Mesendoderm (in vitro differentiated cells): ENCODE measurements at regions not wholly inside any gene's neighbourhood (a gene's known extent, or its start where the extent isn't known, plus 50 kb on each side); places are given as distances from the start of the nearest gene placed in this dataset.

ENCODE experiments used
- DNase-seq: peaks from one replicate; pipeline ENCODE4 v3.0.0; 2013
- H2AK5ac ChIP-seq: 2 replicates; pipeline ENCODE4 v1.6.1; 2013; ENCODE audit warnings: low read length, inconsistent platforms
- H2BK120ac ChIP-seq: 2 replicates; pipeline ENCODE4 v1.6.1; 2013; ENCODE audit warnings: low read depth, mild to moderate bottlenecking, low read length, moderate library complexity, mixed read lengths
- H2BK15ac ChIP-seq: replicated peaks from 2 replicates; pipeline ENCODE4 v1.6.1; 2013; ENCODE audit warnings: low read depth, mild to moderate bottlenecking, moderate library complexity
- H2BK5ac ChIP-seq: 2 replicates; pipeline ENCODE4 v1.6.1; 2013; ENCODE audit warnings: low read length, inconsistent platforms
- H3K18ac ChIP-seq: 2 replicates; pipeline ENCODE4 v1.6.1; 2013; ENCODE audit warnings: mild to moderate bottlenecking, low read length, mixed read lengths
- H3K23ac ChIP-seq: one replicate; pipeline ENCODE4 v1.6.1; 2013; ENCODE audit warnings: low read length
- H3K27ac ChIP-seq: 2 replicates; pipeline ENCODE4 v1.5.1; 2013; ENCODE audit warnings: low read depth, mild to moderate bottlenecking, inconsistent platforms, low read length, moderate library complexity
- H3K27me3 ChIP-seq: 2 replicates; pipeline ENCODE4 v1.6.1; 2013; ENCODE audit warnings: low read length, control low read depth, mild to moderate bottlenecking, inconsistent platforms; ENCODE audit not compliant: insufficient read depth, poor library complexity
- H3K36me3 ChIP-seq: 2 replicates; pipeline ENCODE4 v1.6.1; 2013; ENCODE audit warnings: low read length, inconsistent platforms; ENCODE audit not compliant: control insufficient read depth, insufficient read depth
- H3K4ac ChIP-seq: one replicate; pipeline ENCODE4 v1.6.1; 2013; ENCODE audit warnings: low read depth, mild to moderate bottlenecking, low read length, moderate library complexity
- H3K4me1 ChIP-seq: 2 replicates; pipeline ENCODE4 v1.6.1; 2013; ENCODE audit warnings: low read depth, low read length, inconsistent platforms; ENCODE audit not compliant: control insufficient read depth
- H3K4me2 ChIP-seq: 2 replicates; pipeline ENCODE4 v1.6.1; 2013; ENCODE audit warnings: low read length
- H3K4me3 ChIP-seq: 2 replicates; pipeline ENCODE4 v1.5.1; 2013; ENCODE audit warnings: mild to moderate bottlenecking, low read length
- H3K56ac ChIP-seq: one replicate; pipeline ENCODE4 v1.6.1; 2013; ENCODE audit warnings: low read length
- H3K79me1 ChIP-seq: 2 replicates; pipeline ENCODE4 v1.6.1; 2013; ENCODE audit warnings: low read length, inconsistent platforms
- H3K79me2 ChIP-seq: 2 replicates; pipeline ENCODE4 v1.6.1; 2013; ENCODE audit warnings: mild to moderate bottlenecking, low read length; ENCODE audit not compliant: control insufficient read depth, insufficient read depth
- H3K9ac ChIP-seq: 2 replicates; pipeline ENCODE4 v1.6.1; 2013; ENCODE audit warnings: low read length, inconsistent platforms
- H4K5ac ChIP-seq: one replicate; pipeline ENCODE4 v1.6.1; 2013; ENCODE audit warnings: low read length
- H4K8ac ChIP-seq: one replicate; pipeline ENCODE4 v1.6.1; 2013; ENCODE audit warnings: low read depth, mild to moderate bottlenecking, control low read depth, low read length, moderate library complexity
- WGBS: extraction: QIAGEN DNeasy Blood & Tissue Kit; methylation state at CpG from one replicate; pipeline ENCODE4 v1.1.7; 2013; ENCODE audit warnings: low lambda C conversion rate, missing lambda C conversion rate; ENCODE audit not compliant: insufficient coverage; ENCODE audit errors: extremely low coverage; 5-methylcytosine and 5-hydroxymethylcytosine counted together

DNA sequence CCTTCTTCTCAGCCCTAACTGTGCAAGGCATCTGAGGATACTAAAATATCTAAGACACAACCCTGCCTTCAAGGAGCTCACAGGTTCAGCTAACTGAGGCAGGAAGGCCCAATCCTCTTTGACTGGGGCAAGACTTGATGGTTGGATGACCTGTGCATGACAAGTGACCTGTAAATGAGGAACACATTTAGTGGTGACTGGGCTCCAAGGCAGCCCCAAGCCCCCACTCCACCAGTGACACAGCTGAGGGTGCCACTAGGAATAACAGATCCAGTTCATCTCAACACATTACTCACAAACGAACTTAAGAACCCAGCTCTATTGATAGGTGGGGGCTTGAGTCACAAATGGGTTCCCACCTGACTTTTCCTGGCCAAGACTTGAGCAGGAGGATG lies 244.7 kb upstream of the IRF2BP2 start:
- H3K79me1 ChIP-seq = no peaks in the 10 kb centered on the region
- H2BK15ac ChIP-seq = no peak overlapping the region
- H3K9ac ChIP-seq = no peak overlapping the region
- H3K36me3 ChIP-seq = no peaks in the 10 kb centered on the region
- no peaks in the 10 kb centered on the region for H3K4me1 ChIP-seq
- H3K4me2 ChIP-seq = no peak overlapping the region
- H4K5ac ChIP-seq = no peak overlapping the region
- H3K23ac ChIP-seq = no peak overlapping the region
- no peak overlapping the region for H3K27ac ChIP-seq
- WGBS = no CpG with 5 or more reads among the region's 1 CpG
- H2AK5ac ChIP-seq = no peak overlapping the region
- H2BK120ac ChIP-seq = no peak overlapping the region
- H3K56ac ChIP-seq = no peak overlapping the region
- no peak overlapping the region for H4K8ac ChIP-seq
- no peak overlapping the region for H3K4me3 ChIP-seq
- no peaks in the 10 kb centered on the region for H3K27me3 ChIP-seq
- H3K18ac ChIP-seq = no peak overlapping the region
- no peak overlapping the region for H2BK5ac ChIP-seq
- H3K79me2 ChIP-seq = no peaks in the 10 kb centered on the region
- no peak for DNase-seq
- no peak overlapping the region for H3K4ac ChIP-seq

DNA sequence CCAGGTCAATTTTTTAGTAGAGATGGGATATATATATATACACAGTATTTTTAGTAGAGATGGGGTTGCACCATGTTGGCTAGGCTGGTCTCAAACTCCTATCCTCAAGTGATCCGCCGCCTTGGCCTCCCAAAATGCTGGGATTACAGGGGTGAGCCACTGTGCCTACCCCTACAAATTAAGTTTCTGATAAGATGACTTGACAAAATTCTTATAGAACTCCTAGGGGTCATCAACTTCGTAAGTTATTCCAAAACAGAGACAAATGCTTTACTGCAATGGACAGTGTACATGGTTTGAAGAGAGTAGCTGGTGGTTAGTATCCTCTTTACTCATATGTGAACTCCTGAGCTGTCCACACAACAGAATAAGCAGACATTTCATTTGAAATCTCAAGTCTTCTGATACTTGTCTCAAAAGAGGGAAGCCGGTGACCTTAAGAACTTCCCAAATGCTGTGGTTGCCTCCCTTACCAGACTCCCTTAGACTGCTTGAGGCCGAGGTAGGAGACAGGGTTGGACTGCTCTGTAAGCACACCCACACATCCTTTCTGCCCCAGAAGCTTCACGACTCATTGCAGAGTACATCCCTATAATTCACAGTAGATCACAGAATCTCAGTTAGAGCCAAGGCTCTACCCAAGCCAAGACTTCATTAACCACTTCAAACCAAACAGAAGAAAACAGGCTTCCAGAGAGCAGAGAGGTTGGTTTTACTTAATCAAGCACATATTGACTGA lies 244.1 kb upstream of the IRF2BP2 start:
- Histone ChIP-seq H2AK5ac (no peak overlapping the region), H3K23ac (no peak overlapping the region), H4K5ac (no peak overlapping the region), H2BK15ac (no peak overlapping the region), H3K56ac (no peak overlapping the region), H3K27ac (no peak overlapping the region), H3K4me1 (no peaks in the 10 kb centered on the region), H3K18ac (no peak overlapping the region), H4K8ac (no peak overlapping the region), H3K27me3 (no peaks in the 10 kb centered on the region), H3K9ac (no peak overlapping the region), H2BK5ac (no peak overlapping the region), H2BK120ac (no peak overlapping the region), H3K79me2 (no peaks in the 10 kb centered on the region), H3K4ac (no peak overlapping the region), H3K36me3 (no peaks in the 10 kb centered on the region), H3K4me2 (no peak overlapping the region), H3K4me3 (no peak overlapping the region), H3K79me1 (no peaks in the 10 kb centered on the region)
- no peak for DNase-seq
- no CpG with 5 or more reads among the region's 6 CpGs for WGBS

DNA sequence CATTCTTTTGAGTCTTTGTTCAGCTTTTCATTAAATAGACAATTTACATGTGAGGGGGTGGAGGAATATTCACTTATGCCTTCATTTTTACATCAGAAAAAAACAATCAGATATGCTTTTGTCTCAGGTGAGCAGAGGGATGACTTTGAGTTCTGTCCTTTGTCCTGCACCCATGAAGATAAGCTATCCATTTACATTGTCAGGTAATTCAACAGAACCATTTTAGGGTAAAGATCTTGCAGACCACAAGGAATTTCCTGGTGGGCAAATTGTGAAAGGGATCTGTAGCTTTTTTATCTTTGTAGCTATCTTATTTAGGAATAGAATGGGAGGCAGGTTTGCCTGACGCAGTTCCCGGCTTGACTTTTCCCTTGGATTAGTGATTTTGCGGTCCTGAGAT lies 242.7 kb upstream of the IRF2BP2 start:
- no CpG with 5 or more reads among the region's 3 CpGs for WGBS
- no peak overlapping the region for H3K4ac ChIP-seq
- H3K27ac ChIP-seq = no peak overlapping the region
- no peak overlapping the region for H4K5ac ChIP-seq
- peak; percentile 60 for DNase-seq
- no peaks in the 10 kb centered on the region for H3K79me1 ChIP-seq
- no peak overlapping the region for H4K8ac ChIP-seq
- no peak overlapping the region for H3K4me3 ChIP-seq
- H2BK15ac ChIP-seq = no peak overlapping the region
- H3K18ac ChIP-seq = no peak overlapping the region
- H3K4me2 ChIP-seq = no peak overlapping the region
- H3K23ac ChIP-seq = no peak overlapping the region
- no peaks in the 10 kb centered on the region for H3K36me3 ChIP-seq
- H2BK5ac ChIP-seq = no peak overlapping the region
- no peak overlapping the region for H2BK120ac ChIP-seq
- no peaks in the 10 kb centered on the region for H3K27me3 ChIP-seq
- H3K4me1 ChIP-seq = no peaks in the 10 kb centered on the region
- no peak overlapping the region for H2AK5ac ChIP-seq
- H3K9ac ChIP-seq = no peak overlapping the region
- H3K56ac ChIP-seq = no peak overlapping the region
- H3K79me2 ChIP-seq = no peaks in the 10 kb centered on the region

DNA sequence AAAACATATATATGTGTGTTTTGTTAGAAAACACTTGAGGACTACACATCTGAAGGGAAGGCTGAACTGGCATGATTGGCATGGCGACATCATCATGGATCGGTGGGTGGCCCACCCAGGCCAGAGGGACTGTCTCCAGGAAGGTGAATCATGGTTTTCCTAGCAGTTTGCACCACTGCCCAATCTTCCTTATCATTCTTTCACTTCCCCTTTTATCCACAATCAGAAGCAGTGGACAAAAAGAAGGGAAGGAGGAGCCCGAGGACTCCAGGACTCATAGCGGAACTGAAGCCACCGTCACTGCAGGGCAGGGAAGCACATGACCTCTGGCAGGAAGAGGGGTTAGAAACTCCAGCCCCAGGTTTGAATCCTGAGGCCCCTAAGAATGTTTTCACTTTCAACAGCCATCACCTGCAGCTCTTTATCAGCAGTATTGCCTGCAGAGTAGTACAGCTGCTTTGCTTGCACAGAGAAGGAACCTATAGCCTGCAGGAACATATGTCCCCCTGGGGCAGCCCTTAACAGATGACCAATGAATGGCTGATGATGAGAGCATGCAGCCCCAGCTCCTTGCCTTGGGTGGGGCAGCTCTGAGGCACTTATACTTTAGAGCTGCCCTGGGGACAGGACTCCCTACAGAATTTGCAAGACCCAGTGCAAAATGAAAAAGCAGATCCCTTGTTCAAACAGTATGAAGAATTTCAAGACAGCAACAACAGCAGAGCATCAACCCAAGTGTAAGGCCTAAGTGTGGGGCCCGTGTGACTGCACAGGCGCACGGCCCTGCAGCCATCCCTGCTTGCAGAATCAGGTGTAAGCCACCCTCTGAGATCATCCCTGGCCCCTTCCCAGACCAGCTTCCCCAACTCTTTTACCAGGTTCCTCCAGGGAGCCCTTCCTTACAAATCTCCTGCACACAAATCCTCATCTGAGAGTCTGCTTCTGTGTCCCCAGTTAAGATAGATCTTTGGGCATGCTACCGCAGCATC lies 241.8 kb upstream of the IRF2BP2 start:
- Histone ChIP-seq H3K23ac (no peak overlapping the region), H3K4me3 (no peak overlapping the region), H2BK5ac (peak overlapping the region; percentile 31), H3K27ac (peak overlapping the region; percentile 29), H3K27me3 (no peaks in the 10 kb centered on the region), H3K56ac (no peak overlapping the region), H2AK5ac (no peak overlapping the region), H4K5ac (no peak overlapping the region), H3K4me1 (no peaks in the 10 kb centered on the region), H2BK120ac (no peak overlapping the region), H3K79me1 (no peaks in the 10 kb centered on the region), H3K79me2 (no peaks in the 10 kb centered on the region), H3K4ac (no peak overlapping the region), H3K36me3 (no peaks in the 10 kb centered on the region), H3K18ac (peak overlapping the region; percentile 11), H3K4me2 (no peak overlapping the region), H3K9ac (no peak overlapping the region), H4K8ac (no peak overlapping the region), H2BK15ac (no peak overlapping the region)
- DNase-seq = peak; percentile 43
- no CpG with 5 or more reads among the region's 9 CpGs for WGBS

DNA sequence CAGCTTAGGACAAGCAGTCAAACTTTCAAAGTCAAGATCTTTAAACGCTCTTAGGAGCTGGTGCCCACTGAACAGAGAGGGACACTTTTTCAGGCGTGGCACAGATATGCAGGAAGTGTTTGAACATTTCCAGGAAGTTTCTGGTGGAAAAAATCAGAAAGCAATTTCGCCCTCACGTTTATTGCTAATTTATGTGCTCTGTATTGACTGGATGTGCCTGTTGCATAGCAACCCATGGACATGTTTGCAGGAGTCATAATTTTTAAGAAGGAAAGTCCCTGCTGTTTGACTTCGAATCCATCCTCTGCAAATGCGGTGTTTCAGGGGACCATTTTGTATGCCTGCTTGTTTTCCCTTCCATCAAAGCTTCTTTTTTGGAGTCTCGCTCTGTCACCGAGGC lies 239.9 kb upstream of the IRF2BP2 start:
- no peaks in the 10 kb centered on the region for H3K36me3 ChIP-seq
- H3K4me2 ChIP-seq = no peak overlapping the region
- H3K79me1 ChIP-seq = no peaks in the 10 kb centered on the region
- H3K27me3 ChIP-seq = no peaks in the 10 kb centered on the region
- no peak overlapping the region for H3K4ac ChIP-seq
- H2BK15ac ChIP-seq = no peak overlapping the region
- no peaks in the 10 kb centered on the region for H3K79me2 ChIP-seq
- no peak overlapping the region for H3K18ac ChIP-seq
- WGBS = no CpG with 5 or more reads among the region's 8 CpGs
- no peak overlapping the region for H3K4me3 ChIP-seq
- no peak overlapping the region for H2BK120ac ChIP-seq
- H3K23ac ChIP-seq = no peak overlapping the region
- no peak overlapping the region for H4K8ac ChIP-seq
- no peaks in the 10 kb centered on the region for H3K4me1 ChIP-seq
- no peak overlapping the region for H3K56ac ChIP-seq
- no peak overlapping the region for H4K5ac ChIP-seq
- no peak overlapping the region for H3K9ac ChIP-seq
- no peak overlapping the region for H2AK5ac ChIP-seq
- H2BK5ac ChIP-seq = no peak overlapping the region
- DNase-seq = no peak
- H3K27ac ChIP-seq = no peak overlapping the region
